ENCODE measurements at regions not wholly inside any gene's neighbourhood (a gene's known extent, or its start where the extent isn't known, plus 50 kb on each side); places are given as distances from the start of the nearest gene placed in this dataset.

- no peak for DNase-seq
Measured at GRCh38 chr1:239840790-239841189, 250.9 kb upstream of the FMN2 start.

GRCh38 chr1:239841631-239842030, 250.1 kb upstream of the FMN2 start:
- no peak for DNase-seq

- DNase-seq, result no peak
Measured at GRCh38 chr1:239843541-239843940, 248.1 kb upstream of the FMN2 start.

GRCh38 chr1:239844833-239845232, 246.8 kb upstream of the FMN2 start:
- DNase-seq, result no peak

GRCh38 chr1:239854922-239855321, 236.8 kb upstream of the FMN2 start:
- no peak for DNase-seq

- no peak for DNase-seq
Measured at GRCh38 chr1:239856067-239856466, 235.6 kb upstream of the FMN2 start.

- no peak for DNase-seq
Measured at GRCh38 chr1:239856924-239857323, 234.8 kb upstream of the FMN2 start.

GRCh38 chr1:239858057-239858456, 233.6 kb upstream of the FMN2 start:
- DNase-seq, result no peak

GRCh38 chr1:239858529-239858928, 233.2 kb upstream of the FMN2 start:
- DNase-seq, result no peak

GRCh38 chr1:239861985-239862384, 229.7 kb upstream of the FMN2 start:
- DNase-seq, result no peak

- DNase-seq, result no peak
Measured at GRCh38 chr1:239868058-239868832, 223.4 kb upstream of the FMN2 start.

GRCh38 chr1:239870194-239870593, 221.5 kb upstream of the FMN2 start:
- no peak for DNase-seq

- no peak for DNase-seq
Measured at GRCh38 chr1:239872626-239873025, 219.1 kb upstream of the FMN2 start.

GRCh38 chr1:239874831-239875230, 216.9 kb upstream of the FMN2 start:
- DNase-seq, result no peak

- no peak for DNase-seq
Measured at GRCh38 chr1:239879321-239880170, 212.1 kb upstream of the FMN2 start.

- no peak for DNase-seq
Measured at GRCh38 chr1:239882967-239883366, 208.7 kb upstream of the FMN2 start.

- no peak for DNase-seq
Measured at GRCh38 chr1:239884796-239885195, 206.9 kb upstream of the FMN2 start.

GRCh38 chr1:239886266-239886665, 205.4 kb upstream of the FMN2 start:
- no peak for DNase-seq

GRCh38 chr1:239888639-239889038, 203.0 kb upstream of the FMN2 start:
- no peak for DNase-seq

- DNase-seq, result no peak
Measured at GRCh38 chr1:239891621-239892358, 199.9 kb upstream of the FMN2 start.

- DNase-seq, result no peak
Measured at GRCh38 chr1:239892602-239893001, 199.1 kb upstream of the FMN2 start.

GRCh38 chr1:239893127-239893731, 198.5 kb upstream of the FMN2 start:
- no peak for DNase-seq

- DNase-seq, result no peak
Measured at GRCh38 chr1:239896569-239896968, 195.1 kb upstream of the FMN2 start.

All from SHP77 (cell line).